HPDE6-E6E7 (cell line): ENCODE measurements at regions not wholly inside any gene's neighbourhood (a gene's known extent, or its start where the extent isn't known, plus 50 kb on each side); places are given as distances from the start of the nearest gene placed in this dataset.
"Not testable (repeated sequence)": the region's sequence is repeated elsewhere in the genome, so short reads cannot be mapped to it uniquely, and the experiment has no call there.

ENCODE experiments used
- DNase-seq: peaks from one replicate; pipeline ENCODE4 v3.0.0; 2011; ENCODE audit warnings: missing footprints; ENCODE audit errors: extremely low spot score

- no peak for DNase-seq
Observed at GRCh38 chr1:30099587-30100523, 623.5 kb downstream of the MATN1 start.

- DNase-seq, result not testable (repeated sequence)
Observed at GRCh38 chr1:30097851-30098250, 625.5 kb downstream of the MATN1 start.

GRCh38 chr1:30095451-30096025 lies 627.8 kb downstream of the MATN1 start:
- DNase-seq, result no peak

GRCh38 chr1:30095051-30095450 lies 628.3 kb downstream of the MATN1 start:
- DNase-seq, result no peak

GRCh38 chr1:30092051-30092858 lies 631.1 kb downstream of the MATN1 start:
- no peak for DNase-seq

GRCh38 chr1:30090162-30090820 lies 633.1 kb downstream of the MATN1 start:
- DNase-seq, result no peak

- no peak for DNase-seq
Observed at GRCh38 chr1:30089024-30089430, 634.4 kb downstream of the MATN1 start.

GRCh38 chr1:30088594-30088993 lies 634.8 kb downstream of the MATN1 start:
- DNase-seq, result no peak

GRCh38 chr1:30087465-30087864 lies 635.9 kb downstream of the MATN1 start:
- no peak for DNase-seq

- no peak for DNase-seq
Observed at GRCh38 chr1:30085811-30086770, 637.3 kb downstream of the MATN1 start.

GRCh38 chr1:30084909-30085571 lies 638.3 kb downstream of the MATN1 start:
- DNase-seq, result no peak

GRCh38 chr1:30083800-30084464 lies 639.5 kb downstream of the MATN1 start:
- peak; percentile 42 for DNase-seq

GRCh38 chr1:30081379-30082102 lies 641.8 kb downstream of the MATN1 start:
- no peak for DNase-seq

GRCh38 chr1:30075916-30076315 lies 647.5 kb downstream of the MATN1 start:
- DNase-seq, result not testable (repeated sequence)

GRCh38 chr1:30068787-30069472 lies 654.5 kb downstream of the MATN1 start:
- DNase-seq, result no peak

GRCh38 chr1:30064547-30064946 lies 658.8 kb downstream of the MATN1 start:
- DNase-seq, result no peak

- no peak for DNase-seq
Observed at GRCh38 chr1:30063621-30064280, 659.6 kb downstream of the MATN1 start.
